GM13977 (cell line): ENCODE measurements at regions not wholly inside any gene's neighbourhood (a gene's known extent, or its start where the extent isn't known, plus 50 kb on each side); places are given as distances from the start of the nearest gene placed in this dataset.
"Not testable (repeated sequence)": the region's sequence is repeated elsewhere in the genome, so short reads cannot be mapped to it uniquely, and the experiment has no call there.

Experiments used
- DNase-seq: peaks from one replicate; pipeline ENCODE4 v3.0.0; 2012; ENCODE audit warnings: low spot score
- in situ Hi-C: fragments of 300-500 bp; cut with MboI; formaldehyde crosslinking; loops from one replicate; pipeline ENCODE4 v1.12.0; 2022; ENCODE audit warnings: low sequenced_read_pairs, low pct_unique_long_range_greater_than_20kb, mixed read lengths, inconsistent platforms; ENCODE audit not compliant: unreplicated experiment
- TF ChIP-seq, protein P1 (sequence below): IDR thresholded peaks from 2 replicates; pipeline ENCODE4 v1.5.1; 2012; ENCODE audit warnings: mild to moderate bottlenecking, control low read depth; ENCODE audit not compliant: insufficient read depth; ENCODE audit errors: extremely low read depth, missing control alignments

DNA sequence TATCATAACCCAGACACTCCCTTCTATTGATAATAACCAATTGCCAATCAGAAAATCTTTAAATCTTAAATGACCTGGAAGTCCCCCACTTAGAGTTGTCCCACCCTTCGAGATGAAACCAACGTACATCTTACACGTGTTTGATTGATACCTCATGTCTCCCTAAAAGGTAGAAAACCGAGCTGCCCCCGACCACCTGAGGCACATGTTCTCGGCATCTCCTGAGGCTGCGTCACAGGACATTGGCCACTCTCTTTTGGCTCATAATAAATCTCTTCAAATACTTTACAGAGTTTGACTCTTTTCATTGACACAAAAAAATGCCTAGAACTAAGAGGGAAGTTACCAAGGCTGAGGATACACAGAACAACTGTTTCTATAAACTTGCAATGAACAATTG lies 190.0 kb downstream of the RTP5 start:
- DNase-seq: no peak
- TF ChIP-seq, protein P1, sequence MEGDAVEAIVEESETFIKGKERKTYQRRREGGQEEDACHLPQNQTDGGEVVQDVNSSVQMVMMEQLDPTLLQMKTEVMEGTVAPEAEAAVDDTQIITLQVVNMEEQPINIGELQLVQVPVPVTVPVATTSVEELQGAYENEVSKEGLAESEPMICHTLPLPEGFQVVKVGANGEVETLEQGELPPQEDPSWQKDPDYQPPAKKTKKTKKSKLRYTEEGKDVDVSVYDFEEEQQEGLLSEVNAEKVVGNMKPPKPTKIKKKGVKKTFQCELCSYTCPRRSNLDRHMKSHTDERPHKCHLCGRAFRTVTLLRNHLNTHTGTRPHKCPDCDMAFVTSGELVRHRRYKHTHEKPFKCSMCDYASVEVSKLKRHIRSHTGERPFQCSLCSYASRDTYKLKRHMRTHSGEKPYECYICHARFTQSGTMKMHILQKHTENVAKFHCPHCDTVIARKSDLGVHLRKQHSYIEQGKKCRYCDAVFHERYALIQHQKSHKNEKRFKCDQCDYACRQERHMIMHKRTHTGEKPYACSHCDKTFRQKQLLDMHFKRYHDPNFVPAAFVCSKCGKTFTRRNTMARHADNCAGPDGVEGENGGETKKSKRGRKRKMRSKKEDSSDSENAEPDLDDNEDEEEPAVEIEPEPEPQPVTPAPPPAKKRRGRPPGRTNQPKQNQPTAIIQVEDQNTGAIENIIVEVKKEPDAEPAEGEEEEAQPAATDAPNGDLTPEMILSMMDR: no peak
- in situ Hi-C loops: no loop called here

DNA sequence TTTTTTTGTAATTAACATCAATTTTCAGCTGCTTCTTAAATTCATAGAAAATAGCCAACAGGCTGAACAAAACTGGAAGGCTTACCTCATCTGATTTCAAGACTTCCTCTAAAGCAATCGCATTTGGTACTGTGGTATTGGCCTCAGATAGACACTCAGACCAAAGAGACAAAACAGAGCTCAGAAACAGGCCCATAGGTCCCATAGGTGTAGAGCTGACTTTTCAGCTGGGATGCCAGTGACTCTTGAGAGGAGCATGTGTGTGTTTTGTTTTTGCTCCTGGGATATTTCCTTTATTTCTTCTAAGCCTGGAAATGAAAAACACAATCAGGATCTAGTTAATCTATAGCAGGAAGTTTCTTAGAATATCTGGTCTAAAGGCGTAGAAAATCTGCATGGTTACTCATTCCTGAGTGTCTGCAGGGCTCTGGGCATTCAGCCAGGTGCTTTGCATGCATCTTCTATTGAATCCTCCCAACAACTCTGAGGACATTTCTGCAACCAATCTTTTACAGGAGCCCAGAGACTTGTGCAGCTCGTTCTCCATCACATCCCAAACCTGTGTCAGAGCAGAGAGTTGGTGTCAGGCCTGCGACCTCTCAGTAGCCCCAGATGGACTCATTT lies 190.8 kb downstream of the RTP5 start:
- TF ChIP-seq, protein P1: no peak
- DNase-seq: no peak
- in situ Hi-C loops: no loop called here

DNA sequence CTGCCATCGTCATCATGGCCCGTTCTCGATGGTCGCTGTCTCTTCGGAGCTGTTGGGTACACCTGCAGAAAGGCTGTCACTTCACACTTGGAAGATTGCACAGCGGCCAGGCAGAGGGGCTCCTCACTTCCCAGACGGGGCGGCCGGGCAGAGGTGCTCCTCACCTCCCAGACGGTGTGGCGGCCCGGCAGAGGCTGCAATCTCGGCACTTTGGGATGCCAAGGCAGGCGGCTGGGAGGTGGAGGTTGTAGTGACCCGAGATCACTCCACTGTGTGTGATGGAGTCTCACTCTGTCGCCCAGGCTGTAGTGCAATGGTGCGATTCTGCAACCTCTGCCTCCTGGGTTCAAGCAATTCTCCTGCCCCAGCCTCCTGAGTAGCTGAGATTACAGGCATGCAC lies 192.4 kb downstream of the RTP5 start:
- DNase-seq, in situ Hi-C loops: not testable (repeated sequence)

DNA sequence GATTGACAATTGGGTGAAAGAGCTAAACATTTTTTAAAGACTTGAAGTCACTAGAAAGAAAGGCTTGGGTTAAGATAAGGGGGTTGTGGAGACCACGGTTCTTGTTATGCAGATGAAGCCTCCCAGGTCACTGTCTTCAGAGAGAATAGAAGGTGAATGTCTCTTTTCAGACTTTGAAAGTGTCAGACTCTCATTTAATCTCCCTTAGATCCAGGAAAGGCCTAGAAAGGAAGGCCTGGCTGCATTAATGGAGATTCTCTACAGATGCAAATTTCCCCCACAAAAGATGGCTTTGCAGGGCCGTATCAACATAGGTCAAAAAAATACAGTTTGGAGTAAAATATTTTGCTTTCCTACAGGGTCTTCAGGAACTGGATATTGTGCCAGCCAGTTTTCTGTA lies 193.9 kb downstream of the RTP5 start:
- no peak for DNase-seq
- in situ Hi-C loops: no loop called here
- TF ChIP-seq, protein P1: no peak

DNA sequence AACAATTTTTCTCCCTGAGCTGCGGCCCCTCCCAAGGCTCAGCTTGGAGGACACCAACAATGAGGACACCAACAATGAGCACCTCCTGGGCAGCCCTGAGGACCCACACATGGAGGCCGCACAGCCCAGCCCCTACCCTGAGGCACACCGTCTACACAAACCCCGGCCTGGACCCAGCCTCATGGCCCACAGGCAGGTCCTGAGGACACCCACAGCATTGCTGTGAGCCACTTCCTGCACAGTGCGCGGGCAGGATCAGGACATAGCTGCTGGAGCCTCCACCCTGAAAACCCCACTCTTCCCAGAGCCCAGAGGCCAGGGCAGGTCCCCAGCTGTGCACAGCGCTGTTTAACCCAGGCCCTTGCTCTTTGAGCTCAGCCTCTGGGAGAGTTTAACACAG lies 194.3 kb downstream of the RTP5 start:
- DNase-seq: no peak
- in situ Hi-C loops: no loop called here
- TF ChIP-seq, protein P1: no peak

DNA sequence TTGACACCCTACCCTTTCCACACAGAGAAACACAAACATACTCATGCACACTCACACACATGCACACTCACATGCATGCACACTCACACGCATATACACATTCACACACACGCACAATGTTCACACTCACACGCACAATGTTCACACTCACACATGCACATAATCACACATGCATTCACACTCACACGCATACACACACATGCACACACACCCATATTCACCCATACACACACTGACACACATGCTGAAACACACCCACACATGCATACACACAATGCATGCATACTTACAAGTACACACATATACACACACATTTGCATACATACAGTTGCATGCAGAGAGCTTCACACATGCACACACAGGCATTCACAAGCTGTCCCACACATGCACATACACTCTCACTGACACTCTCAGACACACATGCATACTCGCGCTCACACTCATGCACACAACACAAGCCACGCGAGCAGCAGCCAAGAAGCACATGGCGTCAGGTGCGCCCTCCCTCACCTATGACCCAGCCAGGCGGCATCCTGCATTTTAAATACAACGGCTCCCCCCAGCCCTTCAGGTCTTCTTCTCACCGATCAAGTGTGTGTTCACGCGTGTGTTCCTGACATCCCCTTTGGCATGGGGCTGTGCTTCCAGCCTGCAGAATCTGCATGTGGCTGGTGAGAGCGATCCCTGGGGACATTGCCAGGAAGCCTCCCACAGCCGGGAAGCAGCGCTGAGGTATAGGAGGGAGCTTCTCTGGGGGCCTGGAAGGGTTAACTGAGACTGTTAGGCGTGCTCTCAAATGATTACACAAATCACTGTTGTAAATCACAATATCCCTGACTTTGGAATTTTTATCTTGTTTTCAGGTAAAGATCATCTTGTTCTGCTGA lies 195.1 kb downstream of the RTP5 start:
- no peak for DNase-seq
- TF ChIP-seq, protein P1: no peak

DNA sequence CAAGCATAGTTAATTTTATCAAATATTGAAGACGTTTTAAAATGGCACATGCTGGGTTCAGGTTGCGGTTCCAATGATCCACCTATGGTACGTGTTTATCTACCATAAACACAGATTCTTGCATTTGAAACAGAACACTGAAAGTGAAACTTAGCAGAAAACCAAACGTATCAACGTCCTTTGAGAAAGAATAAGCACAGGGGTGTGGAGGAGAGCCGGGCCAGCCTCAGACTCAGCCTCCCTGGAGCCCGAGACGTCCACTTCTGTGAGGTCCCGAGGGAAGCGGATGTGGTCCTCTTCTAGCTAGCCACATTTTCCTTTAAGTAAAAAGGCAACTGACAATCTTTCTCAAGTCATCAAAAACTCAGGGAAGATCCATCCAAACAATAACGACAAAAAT lies 195.9 kb downstream of the RTP5 start:
- in situ Hi-C loops: no loop called here
- TF ChIP-seq, protein P1: no peak

More for the DNA sequence above, 195.1 kb downstream of the RTP5 start:
- in situ Hi-C loops: no loop called here

More for the DNA sequence above, 195.9 kb downstream of the RTP5 start:
- no peak for DNase-seq
